ENCODE measurements at regions not wholly inside any gene's neighbourhood (a gene's known extent, or its start where the extent isn't known, plus 50 kb on each side); places are given as distances from the start of the nearest gene placed in this dataset.

DNA sequence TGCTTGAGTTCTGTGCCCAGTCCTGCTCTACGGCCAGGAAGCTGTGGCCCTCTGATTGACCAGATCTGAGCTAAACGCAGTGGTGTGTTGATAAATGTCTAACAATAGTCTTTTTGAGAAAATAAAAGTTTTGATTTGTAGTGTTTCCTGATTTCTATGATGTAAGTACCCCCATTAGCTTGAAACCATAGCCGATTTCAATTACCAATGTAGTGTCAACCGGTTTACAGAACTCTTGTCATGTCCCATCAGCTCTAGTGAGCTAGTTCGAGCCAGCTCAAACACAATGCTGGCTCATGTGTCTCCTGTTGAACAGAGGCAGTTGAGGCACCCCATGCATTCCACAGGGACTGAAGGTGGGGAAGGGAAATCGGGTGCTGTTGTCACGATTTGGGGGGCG is 56.7 kb upstream of the ZMYND8 start:
- POLR2A ChIA-PET, result no interaction called here
- intact Hi-C loops (cut with micrococcal nuclease; ENCODE audit: unreplicated experiment), result no loop called here
- Mint-ChIP-seq H3K27ac (ENCODE audit: unreplicated experiment) (no peak overlapping the region), H3K9me3 (ENCODE audit: unreplicated experiment) (no peaks in the 10 kb centered on the region), H3K36me3 (ENCODE audit: insufficient read depth, unreplicated experiment) (no peaks in the 10 kb centered on the region), H3K4me1 (ENCODE audit: low read depth, unreplicated experiment) (peaks cover 17% of the 10 kb centered on the region), H3K4me3 (ENCODE audit: unreplicated experiment) (no peak overlapping the region), H3K27me3 (ENCODE audit: insufficient read depth, unreplicated experiment) (no peaks in the 10 kb centered on the region)
- no peak for DNase-seq
- peaks cover 14% of the 10 kb centered on the region for H3K4me1 ChIP-seq
- no peak overlapping the region for H3K4me3 ChIP-seq (ENCODE audit: low read depth, low read length)
- no peaks in the 10 kb centered on the region for H3K27me3 ChIP-seq (replicated peaks; ENCODE audit: control insufficient read depth, insufficient read depth, low read length)
- CTCF ChIA-PET, result no interaction called here
- no TSS peak for BruUV-seq (replicated peaks)
- H3K9me3 ChIP-seq, result peaks cover 16% of the 10 kb centered on the region
- 0 out of 2 replicates have a peak, but pooled peaks cover 2% of the 10 kb centered on the region for H3K36me3 ChIP-seq (ENCODE audit: control insufficient read depth, insufficient read depth, low read length)
- no peak for TF ChIP-seq CTCF (IDR thresholded peaks at IDR 0.05; ENCODE audit: insufficient read depth in 1 of 2, low read depth in 1 of 2, low read length in 1 of 2, severe bottlenecking in 1 of 2, unreplicated experiment in 1 of 2)

- peaks cover 17% of the 10 kb centered on the region for H3K4me1 ChIP-seq
- no peak overlapping the region for H3K4me3 ChIP-seq (ENCODE audit: low read depth, low read length)
- Mint-ChIP-seq H3K4me3 (ENCODE audit: unreplicated experiment) (peak overlapping the region; percentile 4), H3K27me3 (ENCODE audit: insufficient read depth, unreplicated experiment) (no peaks in the 10 kb centered on the region), H3K9me3 (ENCODE audit: unreplicated experiment) (no peaks in the 10 kb centered on the region), H3K36me3 (ENCODE audit: insufficient read depth, unreplicated experiment) (no peaks in the 10 kb centered on the region), H3K4me1 (ENCODE audit: low read depth, unreplicated experiment) (peaks cover 24% of the 10 kb centered on the region), H3K27ac (ENCODE audit: unreplicated experiment) (peak overlapping the region; percentile 17)
- no TSS peak for BruUV-seq (replicated peaks)
- H3K36me3 ChIP-seq (ENCODE audit: control insufficient read depth, insufficient read depth, low read length), result 0 out of 2 replicates have a peak, but pooled peaks cover 2% of the 10 kb centered on the region
- peaks cover 16% of the 10 kb centered on the region for H3K9me3 ChIP-seq
- intact Hi-C loops (cut with micrococcal nuclease; ENCODE audit: unreplicated experiment), result no loop called here
- no peak for TF ChIP-seq CTCF (IDR thresholded peaks at IDR 0.05; ENCODE audit: insufficient read depth in 1 of 2, low read depth in 1 of 2, low read length in 1 of 2, severe bottlenecking in 1 of 2, unreplicated experiment in 1 of 2)
- POLR2A ChIA-PET, result interaction anchor here (0.9 kb wide), 1 partner anchor 38 kb away, joined by 3 read pairs; no protein-coding TSS in a partner anchor
- CTCF ChIA-PET, result no interaction called here
- no peak for DNase-seq
- no peaks in the 10 kb centered on the region for H3K27me3 ChIP-seq (replicated peaks; ENCODE audit: control insufficient read depth, insufficient read depth, low read length)
Measured at GRCh38 chr20:47417245-47418068, 61.0 kb upstream of the ZMYND8 start.

DNA sequence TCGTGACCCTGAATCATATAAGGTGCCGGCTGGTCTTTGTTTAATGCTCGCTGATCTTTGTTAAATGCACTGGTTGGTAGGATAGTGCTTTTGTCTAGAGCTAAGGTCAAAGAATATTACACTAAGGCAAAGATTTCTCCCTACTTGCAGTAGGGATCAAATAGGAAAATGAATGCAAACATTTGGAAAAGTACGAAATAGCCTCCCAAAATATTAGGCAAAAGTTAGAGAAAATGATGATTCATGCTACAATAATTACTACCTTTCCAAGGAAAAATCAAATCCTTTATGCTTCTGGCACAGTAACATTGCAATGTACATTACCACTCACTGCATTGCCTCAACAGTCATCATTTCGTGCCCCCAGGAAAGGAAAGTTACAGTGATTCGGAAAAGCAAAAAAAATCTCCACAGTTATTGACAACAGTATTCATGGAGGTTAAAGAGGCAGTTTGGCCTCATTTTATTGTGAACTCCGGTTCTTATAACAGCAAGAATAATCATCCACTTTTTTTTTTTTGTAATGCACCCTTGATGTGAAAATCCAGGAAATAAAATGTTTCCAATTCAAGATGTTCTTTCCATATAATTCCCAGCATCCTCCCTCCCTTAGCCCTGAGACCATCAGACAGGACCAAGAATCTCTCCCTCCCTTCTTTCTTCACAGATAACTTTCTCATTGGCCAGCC is 61.7 kb upstream of the ZMYND8 start:
- Histone ChIP-seq H3K27me3 (replicated peaks; ENCODE audit: control insufficient read depth, insufficient read depth, low read length) (no peaks in the 10 kb centered on the region), H3K4me3 (ENCODE audit: low read depth, low read length) (no peak overlapping the region), H3K4me1 (peaks cover 17% of the 10 kb centered on the region), H3K36me3 (ENCODE audit: control insufficient read depth, insufficient read depth, low read length) (0 out of 2 replicates have a peak, but pooled peaks cover 2% of the 10 kb centered on the region), H3K9me3 (peaks cover 16% of the 10 kb centered on the region)
- Mint-ChIP-seq H3K4me1 (ENCODE audit: low read depth, unreplicated experiment) (peaks cover 31% of the 10 kb centered on the region), H3K36me3 (ENCODE audit: insufficient read depth, unreplicated experiment) (no peaks in the 10 kb centered on the region), H3K9me3 (ENCODE audit: unreplicated experiment) (no peaks in the 10 kb centered on the region), H3K4me3 (ENCODE audit: unreplicated experiment) (peak overlapping the region; percentile 4), H3K27me3 (ENCODE audit: insufficient read depth, unreplicated experiment) (no peaks in the 10 kb centered on the region), H3K27ac (ENCODE audit: unreplicated experiment) (peak overlapping the region; percentile 17)
- DNase-seq, result peak; percentile 58 to 63
- TF ChIP-seq CTCF (IDR thresholded peaks at IDR 0.05; ENCODE audit: insufficient read depth in 1 of 2, low read depth in 1 of 2, low read length in 1 of 2, severe bottlenecking in 1 of 2, unreplicated experiment in 1 of 2), result no peak
- ChIA-PET CTCF (no interaction called here), POLR2A (no interaction called here)
- intact Hi-C loops (cut with micrococcal nuclease; ENCODE audit: unreplicated experiment), result no loop called here
- BruUV-seq (replicated peaks), result no TSS peak

Data from Caco-2 (cell line).